Upper lobe of right lung (tissue), 1 donor: ENCODE measurements at regions not wholly inside any gene's neighbourhood (a gene's known extent, or its start where the extent isn't known, plus 50 kb on each side); places are given as distances from the start of the nearest gene placed in this dataset.

Source experiments
- ATAC-seq: fragments of 200-7000 bp; cut with Tn5 transposase; one replicate; pipeline ENCODE4 v1.9.1; 2020; ENCODE audit warnings: mild to moderate bottlenecking, moderate library complexity
- DNase-seq: peaks from one replicate; pipeline ENCODE4 v3.0.0-alpha.2; 2020
- H3K27ac ChIP-seq: fragments of 200-600 bp; one replicate; pipeline ENCODE4 v1.8.0; 2022
- H3K27me3 ChIP-seq: fragments of 200-600 bp; one replicate; pipeline ENCODE4 v1.8.0; 2022; ENCODE audit warnings: mild to moderate bottlenecking
- H3K36me3 ChIP-seq: fragments of 200-600 bp; one replicate; pipeline ENCODE4 v1.8.0; 2022
- H3K4me1 ChIP-seq: fragments of 200-600 bp; one replicate; pipeline ENCODE4 v1.8.0; 2022
- H3K4me3 ChIP-seq: fragments of 200-600 bp; one replicate; pipeline ENCODE4 v1.8.0; 2022; ENCODE audit warnings: mild to moderate bottlenecking
- H3K9me3 ChIP-seq: fragments of 200-600 bp; one replicate; pipeline ENCODE4 v1.8.0; 2022
- CTCF ChIP-seq: fragments of 200-600 bp; IDR thresholded peaks from one replicate; pipeline ENCODE4 v1.8.0; 2022; ENCODE audit warnings: antibody characterized with exemption
- intact Hi-C: fragments of 100-400 bp; cut with DNase I; formaldehyde crosslinking; loops from one replicate; pipeline ENCODE4 v1.11.0; 2022
- donor health status: DM: no; HTN: yes; CAD: no; lungs with severe emphysema.

- Histone ChIP-seq H3K27me3 (no peaks in the 10 kb centered on the region), H3K9me3 (no peaks in the 10 kb centered on the region), H3K4me1 (no peaks in the 10 kb centered on the region), H3K36me3 (no peaks in the 10 kb centered on the region), H3K4me3 (no peak overlapping the region), H3K27ac (no peak overlapping the region)
- no peak for TF ChIP-seq CTCF
- DNase-seq, result no peak
- intact Hi-C loops, result no loop called here
- ATAC-seq, result no peak
Observed at GRCh38 chr16:76906552-76906951, 284.4 kb upstream of the MON1B start.

GRCh38 chr16:76910931-76911330 is 280.1 kb upstream of the MON1B start:
- intact Hi-C loops, result no loop called here
- H3K4me3 ChIP-seq, result no peak overlapping the region
- H3K27ac ChIP-seq, result no peak overlapping the region
- no peaks in the 10 kb centered on the region for H3K36me3 ChIP-seq
- TF ChIP-seq CTCF, result no peak
- DNase-seq, result no peak
- no peaks in the 10 kb centered on the region for H3K9me3 ChIP-seq
- H3K27me3 ChIP-seq, result no peaks in the 10 kb centered on the region
- H3K4me1 ChIP-seq, result no peaks in the 10 kb centered on the region
- no peak for ATAC-seq

GRCh38 chr16:76913046-76913445 is 277.9 kb upstream of the MON1B start:
- no peak for TF ChIP-seq CTCF
- no peaks in the 10 kb centered on the region for H3K27me3 ChIP-seq

GRCh38 chr16:76926042-76926441 is 264.9 kb upstream of the MON1B start:
- Histone ChIP-seq H3K36me3 (no peaks in the 10 kb centered on the region), H3K27me3 (no peaks in the 10 kb centered on the region), H3K27ac (no peak overlapping the region), H3K4me3 (no peak overlapping the region), H3K4me1 (no peaks in the 10 kb centered on the region), H3K9me3 (no peaks in the 10 kb centered on the region)
- ATAC-seq (no peak), DNase-seq (no peak)
- intact Hi-C loops, result no loop called here
- TF ChIP-seq CTCF, result no peak

More at GRCh38 chr16:76913046-76913445, 277.9 kb upstream of the MON1B start:
- Histone ChIP-seq H3K4me3 (no peak overlapping the region), H3K36me3 (no peaks in the 10 kb centered on the region), H3K27ac (no peak overlapping the region), H3K4me1 (no peaks in the 10 kb centered on the region), H3K9me3 (no peaks in the 10 kb centered on the region)
- intact Hi-C loops, result no loop called here
- no peak for DNase-seq
- ATAC-seq, result no peak

- Histone ChIP-seq H3K36me3 (no peaks in the 10 kb centered on the region), H3K4me3 (no peak overlapping the region), H3K27ac (no peak overlapping the region), H3K4me1 (no peaks in the 10 kb centered on the region), H3K9me3 (no peaks in the 10 kb centered on the region), H3K27me3 (no peaks in the 10 kb centered on the region)
- no peak for ATAC-seq
- intact Hi-C loops, result no loop called here
- no peak for TF ChIP-seq CTCF
- no peak for DNase-seq
Observed at GRCh38 chr16:76926595-76926994, 264.4 kb upstream of the MON1B start.

GRCh38 chr16:76931186-76931585 is 259.8 kb upstream of the MON1B start:
- H3K4me1 ChIP-seq, result no peaks in the 10 kb centered on the region
- no peaks in the 10 kb centered on the region for H3K27me3 ChIP-seq
- ATAC-seq (no peak), DNase-seq (no peak)
- H3K4me3 ChIP-seq, result no peak overlapping the region
- intact Hi-C loops, result no loop called here
- no peak overlapping the region for H3K27ac ChIP-seq
- no peaks in the 10 kb centered on the region for H3K36me3 ChIP-seq
- H3K9me3 ChIP-seq, result no peaks in the 10 kb centered on the region
- no peak for TF ChIP-seq CTCF
